ENCODE measurements at regions not wholly inside any gene's neighbourhood (a gene's known extent, or its start where the extent isn't known, plus 50 kb on each side); places are given as distances from the start of the nearest gene placed in this dataset.

GRCh38 chr6:93677264-93677965 lies 258.1 kb upstream of the EPHA7 start:
- TF ChIP-seq CTCF (IDR thresholded peaks at IDR 0.05) (no peak), POLR2A (IDR thresholded peaks at IDR 0.05) (no peak)
- H3K9me3 ChIP-seq = no peaks in the 10 kb centered on the region
- intact Hi-C loops (cut with DNase I) = no loop called here
- WGBS, 4 donors = 49 to 64% (median 58%) methylated on average over 4 of the region's 4 CpGs
- H3K27me3 ChIP-seq = no peaks in the 10 kb centered on the region
- H3K4me1 ChIP-seq = no peaks in the 10 kb centered on the region
- DNase-seq (no peak), ATAC-seq (no peak)
- no peak overlapping the region for H3K27ac ChIP-seq
- H3K4me3 ChIP-seq = no peak overlapping the region
- H3K36me3 ChIP-seq = no peaks in the 10 kb centered on the region

- TF ChIP-seq CTCF (IDR thresholded peaks at IDR 0.05) (no peak), POLR2A (IDR thresholded peaks at IDR 0.05) (no peak)
- no peaks in the 10 kb centered on the region for H3K36me3 ChIP-seq
- H3K9me3 ChIP-seq = no peaks in the 10 kb centered on the region
- intact Hi-C loops (cut with DNase I) = no loop called here
- DNase-seq (no peak), ATAC-seq (no peak)
- 58 to 66% (median 64%) methylated on average over 1 of the region's 1 CpG for WGBS, 4 donors
- no peaks in the 10 kb centered on the region for H3K4me1 ChIP-seq
- no peak overlapping the region for H3K4me3 ChIP-seq
- H3K27me3 ChIP-seq = no peaks in the 10 kb centered on the region
- no peak overlapping the region for H3K27ac ChIP-seq
Observed at GRCh38 chr6:93676581-93676980, 257.2 kb upstream of the EPHA7 start.

- Histone ChIP-seq H3K27ac (no peak overlapping the region), H3K27me3 (no peaks in the 10 kb centered on the region), H3K36me3 (no peaks in the 10 kb centered on the region), H3K4me3 (no peak overlapping the region), H3K9me3 (no peaks in the 10 kb centered on the region), H3K4me1 (no peaks in the 10 kb centered on the region)
- TF ChIP-seq POLR2A (IDR thresholded peaks at IDR 0.05) (no peak), CTCF (IDR thresholded peaks at IDR 0.05) (no peak)
- 84 to 92% (median 86%) methylated on average over 1 of the region's 1 CpG for WGBS, 4 donors
- DNase-seq (no peak), ATAC-seq (no peak)
- intact Hi-C loops (cut with DNase I) = no loop called here
Observed at GRCh38 chr6:93675856-93676417, 256.6 kb upstream of the EPHA7 start.

GRCh38 chr6:93663111-93663510 lies 243.8 kb upstream of the EPHA7 start:
- no peaks in the 10 kb centered on the region for H3K36me3 ChIP-seq
- H3K4me3 ChIP-seq = no peak overlapping the region
- intact Hi-C loops (cut with DNase I) = no loop called here
- H3K27me3 ChIP-seq = no peaks in the 10 kb centered on the region
- TF ChIP-seq POLR2A (IDR thresholded peaks at IDR 0.05) = no peak
- no peak for TF ChIP-seq CTCF (IDR thresholded peaks at IDR 0.05)
- ATAC-seq (no peak), DNase-seq (no peak)
- H3K27ac ChIP-seq = no peak overlapping the region
- no peaks in the 10 kb centered on the region for H3K4me1 ChIP-seq
- WGBS, 4 donors = 38 to 60% (median 57%) methylated on average over 1 of the region's 1 CpG
- no peaks in the 10 kb centered on the region for H3K9me3 ChIP-seq

Measured in heart left ventricle (tissue), 16 donors.